Astrocyte (in vitro differentiated cells and primary cell): ENCODE measurements at regions not wholly inside any gene's neighbourhood (a gene's known extent, or its start where the extent isn't known, plus 50 kb on each side); places are given as distances from the start of the nearest gene placed in this dataset.

Experiments
- EZH2 ChIP-seq: IDR thresholded peaks from 2 replicates; pipeline ENCODE4 v1.6.1; 2012; ENCODE audit warnings: mild to moderate bottlenecking, low read length, inconsistent platforms; ENCODE audit not compliant: insufficient read depth
- TF ChIP-seq, protein P1 (sequence below): IDR thresholded peaks from 2 replicates; pipeline ENCODE4 v1.5.1; 2011; ENCODE audit warnings: low read depth, mild to moderate bottlenecking, inconsistent platforms, low read length, moderate library complexity; ENCODE audit not compliant: insufficient read depth

DNA sequence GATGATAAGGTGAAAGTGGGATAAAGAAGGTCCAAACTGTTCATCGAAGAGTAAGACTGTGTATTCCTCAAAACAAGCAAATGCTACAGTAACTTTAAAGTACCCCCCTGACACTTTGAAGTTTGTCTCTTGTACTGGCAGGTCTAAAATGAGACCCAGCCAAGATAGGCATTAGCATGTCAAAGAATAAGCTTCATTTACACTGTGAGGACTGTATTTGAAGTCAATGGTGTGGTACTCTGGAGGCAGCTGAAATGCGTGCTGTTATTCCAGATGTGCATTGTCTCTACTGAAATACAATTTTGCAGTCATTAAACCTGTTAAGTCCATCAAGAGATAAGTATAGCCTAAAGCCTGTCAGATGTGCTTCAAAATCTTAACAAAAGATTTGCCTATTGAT is 288.9 kb upstream of the TECRL start:
- TF ChIP-seq EZH2, result no peak
- TF ChIP-seq, protein P1, sequence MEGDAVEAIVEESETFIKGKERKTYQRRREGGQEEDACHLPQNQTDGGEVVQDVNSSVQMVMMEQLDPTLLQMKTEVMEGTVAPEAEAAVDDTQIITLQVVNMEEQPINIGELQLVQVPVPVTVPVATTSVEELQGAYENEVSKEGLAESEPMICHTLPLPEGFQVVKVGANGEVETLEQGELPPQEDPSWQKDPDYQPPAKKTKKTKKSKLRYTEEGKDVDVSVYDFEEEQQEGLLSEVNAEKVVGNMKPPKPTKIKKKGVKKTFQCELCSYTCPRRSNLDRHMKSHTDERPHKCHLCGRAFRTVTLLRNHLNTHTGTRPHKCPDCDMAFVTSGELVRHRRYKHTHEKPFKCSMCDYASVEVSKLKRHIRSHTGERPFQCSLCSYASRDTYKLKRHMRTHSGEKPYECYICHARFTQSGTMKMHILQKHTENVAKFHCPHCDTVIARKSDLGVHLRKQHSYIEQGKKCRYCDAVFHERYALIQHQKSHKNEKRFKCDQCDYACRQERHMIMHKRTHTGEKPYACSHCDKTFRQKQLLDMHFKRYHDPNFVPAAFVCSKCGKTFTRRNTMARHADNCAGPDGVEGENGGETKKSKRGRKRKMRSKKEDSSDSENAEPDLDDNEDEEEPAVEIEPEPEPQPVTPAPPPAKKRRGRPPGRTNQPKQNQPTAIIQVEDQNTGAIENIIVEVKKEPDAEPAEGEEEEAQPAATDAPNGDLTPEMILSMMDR, result no peak
